SU-DHL-6 (cell line): ENCODE measurements at regions not wholly inside any gene's neighbourhood (a gene's known extent, or its start where the extent isn't known, plus 50 kb on each side); places are given as distances from the start of the nearest gene placed in this dataset.
"Not testable (repeated sequence)": the region's sequence is repeated elsewhere in the genome, so short reads cannot be mapped to it uniquely, and the experiment has no call there.

Experiments
- H2AFZ ChIP-seq: fragments of 200-600 bp; sonication (generic); 2 replicates; pipeline ENCODE4 v1.6.1; 2014; ENCODE audit warnings: low read depth, mild to moderate bottlenecking, moderate library complexity, mixed read lengths, antibody characterized with exemption, low read length; ENCODE audit not compliant: severe bottlenecking
- H3F3A ChIP-seq: fragments of 200-600 bp; shearing (Covaris generic); 2 replicates; pipeline ENCODE4 v1.6.0; 2016; ENCODE audit warnings: antibody characterized with exemption, mild to moderate bottlenecking; ENCODE audit not compliant: insufficient read depth
- H3K27ac ChIP-seq: fragments of 200-600 bp; sonication (generic); 2 replicates; pipeline ENCODE4 v1.5.1; 2016; ENCODE audit warnings: low read depth, mild to moderate bottlenecking, low read length, moderate library complexity, mixed read lengths
- H3K27me3 ChIP-seq: fragments of 200-600 bp; sonication (generic), shearing (Covaris generic); 2 replicates; pipeline ENCODE4 v1.6.0; 2014; ENCODE audit warnings: mild to moderate bottlenecking, low read length
- H3K36me3 ChIP-seq: fragments of 200-600 bp; sonication (generic); 2 replicates; pipeline ENCODE4 v1.6.1; 2014; ENCODE audit warnings: mild to moderate bottlenecking, low read length, mixed read lengths
- H3K4me2 ChIP-seq: fragments of 300-600, 200-600 bp; shearing (Covaris generic), sonication (generic); 2 replicates; pipeline ENCODE4 v1.6.0; 2014; ENCODE audit warnings: low read length, low read depth, mild to moderate bottlenecking; ENCODE audit not compliant: poor library complexity, severe bottlenecking
- H3K4me3 ChIP-seq: fragments of 200-600 bp; sonication (generic); 2 replicates; pipeline ENCODE4 v1.5.1; 2014; ENCODE audit warnings: antibody characterized with exemption, low read length, mild to moderate bottlenecking, mixed read lengths; ENCODE audit not compliant: insufficient read depth, poor library complexity, severe bottlenecking
- H3K79me2 ChIP-seq: fragments of 200-600 bp; sonication (generic); 2 replicates; pipeline ENCODE4 v1.6.1; 2014; ENCODE audit warnings: mild to moderate bottlenecking, low read length, moderate library complexity; ENCODE audit not compliant: insufficient read depth
- H3K9ac ChIP-seq: fragments of 200-600 bp; sonication (generic); 2 replicates; pipeline ENCODE4 v1.7.0; 2014; ENCODE audit warnings: mild to moderate bottlenecking, low read length
- H3K9me2 ChIP-seq: fragments of 200-600 bp; sonication (generic); replicated peaks from 2 replicates; pipeline ENCODE4 v1.6.1; 2014; ENCODE audit warnings: low read length; ENCODE audit not compliant: insufficient read depth
- H3K9me3 ChIP-seq: fragments of 200-600 bp; sonication (generic); 2 replicates; pipeline ENCODE4 v1.6.1; 2014; ENCODE audit warnings: low read length, mixed read lengths; ENCODE audit not compliant: insufficient read depth
- H4K20me1 ChIP-seq: fragments of 200-600 bp; sonication (generic); 2 replicates; pipeline ENCODE4 v1.6.1; 2014; ENCODE audit warnings: low read depth, mild to moderate bottlenecking, antibody characterized with exemption, low read length, moderate library complexity, mixed read lengths
- CTCF ChIP-seq: fragments of 200-600 bp; sonication (generic); IDR thresholded peaks from one replicate; pipeline ENCODE4 v1.5.1; 2017; ENCODE audit warnings: antibody characterized with exemption, mild to moderate bottlenecking, low read length, moderate library complexity; ENCODE audit not compliant: insufficient read depth, poor library complexity, severe bottlenecking
- EZH2phosphoT487 ChIP-seq: fragments of 200-600 bp; sonication (generic), shearing (Covaris generic); conservative IDR thresholded peaks from 2 replicates; pipeline ENCODE4 v1.6.1; 2018; ENCODE audit warnings: mild to moderate bottlenecking, antibody characterized with exemption, low read length, moderate library complexity, mixed read lengths

GRCh38 chr4:28010577-28011240 is 1150.1 kb downstream of the STIM2 start:
- no peak overlapping the region for H3K4me2 ChIP-seq
- no peaks in the 10 kb centered on the region for H3F3A ChIP-seq
- TF ChIP-seq EZH2phosphoT487 (no peak), CTCF (no peak)
- H3K9ac ChIP-seq = no peak overlapping the region
- H4K20me1 ChIP-seq = no peaks in the 10 kb centered on the region
- H3K79me2 ChIP-seq = no peaks in the 10 kb centered on the region
- H3K9me2 ChIP-seq = no peaks in the 10 kb centered on the region
- H3K4me3 ChIP-seq = no peak overlapping the region
- no peaks in the 10 kb centered on the region for H3K27me3 ChIP-seq
- no peak overlapping the region for H3K27ac ChIP-seq
- H2AFZ ChIP-seq = no peak overlapping the region
- H3K9me3 ChIP-seq = peaks cover 21% of the 10 kb centered on the region; the same call in 1 of the 2 replicates
- H3K36me3 ChIP-seq = no peaks in the 10 kb centered on the region

- H3K4me3 ChIP-seq = no peak overlapping the region
- H3K79me2 ChIP-seq = no peaks in the 10 kb centered on the region
- no peak overlapping the region for H3K9ac ChIP-seq
- H4K20me1 ChIP-seq = no peaks in the 10 kb centered on the region
- no peak overlapping the region for H3K27ac ChIP-seq
- no peaks in the 10 kb centered on the region for H3K27me3 ChIP-seq
- no peak overlapping the region for H2AFZ ChIP-seq
- TF ChIP-seq CTCF (no peak), EZH2phosphoT487 (no peak)
- no peaks in the 10 kb centered on the region for H3K36me3 ChIP-seq
- peaks cover 28% of the 10 kb centered on the region; the same call in 1 of the 2 replicates for H3K9me3 ChIP-seq
- no peak overlapping the region for H3K4me2 ChIP-seq
- no peaks in the 10 kb centered on the region for H3K9me2 ChIP-seq
- H3F3A ChIP-seq = no peaks in the 10 kb centered on the region
Measured at GRCh38 chr4:28014469-28014868, 1153.8 kb downstream of the STIM2 start.

- Histone ChIP-seq H3K79me2 (no peaks in the 10 kb centered on the region), H3K9me3 (peaks cover 28% of the 10 kb centered on the region; the same call in 1 of the 2 replicates), H3K4me3 (no peak overlapping the region), H3F3A (no peaks in the 10 kb centered on the region), H3K36me3 (no peaks in the 10 kb centered on the region), H3K27me3 (no peaks in the 10 kb centered on the region), H2AFZ (no peak overlapping the region), H3K9ac (no peak overlapping the region), H4K20me1 (no peaks in the 10 kb centered on the region), H3K27ac (no peak overlapping the region), H3K9me2 (no peaks in the 10 kb centered on the region), H3K4me2 (no peak overlapping the region)
- no peak for TF ChIP-seq EZH2phosphoT487
- TF ChIP-seq CTCF = no peak
Measured at GRCh38 chr4:28015996-28016395, 1155.4 kb downstream of the STIM2 start.

- not testable (repeated sequence) for H3K9ac ChIP-seq, H2AFZ ChIP-seq, H3K27ac ChIP-seq, H3K4me3 ChIP-seq, H4K20me1 ChIP-seq, H3K27me3 ChIP-seq, H3K9me3 ChIP-seq, H3K9me2 ChIP-seq, H3K4me2 ChIP-seq, H3F3A ChIP-seq, H3K36me3 ChIP-seq, H3K79me2 ChIP-seq
Measured at GRCh38 chr4:28038253-28038652, 1177.6 kb downstream of the STIM2 start.
